MCF 10A (cell line): ENCODE measurements at regions not wholly inside any gene's neighbourhood (a gene's known extent, or its start where the extent isn't known, plus 50 kb on each side); places are given as distances from the start of the nearest gene placed in this dataset.

Experiments
- BruUV-seq: library from RNA; stranded (reverse); fragments of 400-500 nt; replicated peaks from 2 replicates; lab custom pipeline; 2021; lab: Mats Ljungman, UMichigan
- CTCF ChIA-PET: fragments of 300-600 bp; sonication (Branson Sonifier 250); formaldehyde crosslinking; extraction: SDS; loops from one replicate; lab custom pipeline; 2021; ENCODE audit warnings: antibody characterized with exemption, inconsistent platforms; lab: Yijun Ruan, JAX
- POLR2A ChIA-PET: fragments of 300-600, 350-650 bp; sonication (Branson Sonifier 250); formaldehyde crosslinking; extraction: SDS; loops from one replicate; lab custom pipeline; 2020; ENCODE audit warnings: antibody characterized with exemption, inconsistent platforms; lab: Yijun Ruan, JAX
- DNase-seq: peaks from one replicate; pipeline ENCODE4 v3.0.0-alpha.2; 2018; ENCODE audit not compliant: unreplicated experiment
- H3K27ac Mint-ChIP-seq: one replicate; pipeline ENCODE4 v1.8.0; 2022; ENCODE audit warnings: mild to moderate bottlenecking, low read depth, mixed read lengths; ENCODE audit not compliant: unreplicated experiment
- H3K27me3 Mint-ChIP-seq: one replicate; pipeline ENCODE4 v1.8.0; 2022; ENCODE audit warnings: mixed read lengths; ENCODE audit not compliant: insufficient read depth, unreplicated experiment
- H3K36me3 Mint-ChIP-seq: one replicate; pipeline ENCODE4 v1.8.0; 2022; ENCODE audit warnings: mild to moderate bottlenecking, moderate library complexity, mixed read lengths; ENCODE audit not compliant: insufficient read depth, unreplicated experiment
- H3K4me1 Mint-ChIP-seq: one replicate; pipeline ENCODE4 v1.8.0; 2022; ENCODE audit warnings: mixed read lengths; ENCODE audit not compliant: insufficient read depth, unreplicated experiment
- H3K4me3 Mint-ChIP-seq: one replicate; pipeline ENCODE4 v1.8.0; 2022; ENCODE audit warnings: mild to moderate bottlenecking, moderate library complexity, mixed read lengths; ENCODE audit not compliant: unreplicated experiment
- H3K9me3 Mint-ChIP-seq: one replicate; pipeline ENCODE4 v1.8.0; 2022; ENCODE audit warnings: mixed read lengths; ENCODE audit not compliant: unreplicated experiment
- intact Hi-C: fragments of 100-400 bp; cut with micrococcal nuclease; formaldehyde crosslinking; loops from 2 replicates; pipeline ENCODE4 v1.14.1; 2022
- TF ChIP-seq, protein P1 (sequence below): fragments of 200-600 bp; IDR thresholded peaks from one replicate; pipeline ENCODE4 v1.8.0; 2022; ENCODE audit warnings: antibody characterized with exemption, mild to moderate bottlenecking; ENCODE audit not compliant: unreplicated experiment

DNA sequence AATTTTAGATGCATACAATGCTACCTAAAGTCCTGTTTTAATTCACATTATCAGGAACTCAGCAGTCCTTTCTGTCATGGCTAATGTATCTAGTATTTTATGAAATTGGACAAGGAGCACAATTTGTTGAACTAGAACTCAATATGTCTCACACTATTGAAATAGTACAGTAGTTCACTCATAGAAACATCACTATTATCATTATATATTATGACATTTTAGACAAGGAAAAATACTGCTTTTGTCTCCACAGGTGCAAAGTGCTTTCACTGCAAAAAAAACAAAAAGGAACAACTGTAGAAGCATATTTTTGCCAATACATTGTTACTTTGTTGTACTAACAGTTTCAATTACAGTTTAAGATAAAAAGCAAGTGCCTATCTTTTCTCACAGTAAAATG lies 419.2 kb upstream of the CDH19 start:
- TF ChIP-seq, protein P1, sequence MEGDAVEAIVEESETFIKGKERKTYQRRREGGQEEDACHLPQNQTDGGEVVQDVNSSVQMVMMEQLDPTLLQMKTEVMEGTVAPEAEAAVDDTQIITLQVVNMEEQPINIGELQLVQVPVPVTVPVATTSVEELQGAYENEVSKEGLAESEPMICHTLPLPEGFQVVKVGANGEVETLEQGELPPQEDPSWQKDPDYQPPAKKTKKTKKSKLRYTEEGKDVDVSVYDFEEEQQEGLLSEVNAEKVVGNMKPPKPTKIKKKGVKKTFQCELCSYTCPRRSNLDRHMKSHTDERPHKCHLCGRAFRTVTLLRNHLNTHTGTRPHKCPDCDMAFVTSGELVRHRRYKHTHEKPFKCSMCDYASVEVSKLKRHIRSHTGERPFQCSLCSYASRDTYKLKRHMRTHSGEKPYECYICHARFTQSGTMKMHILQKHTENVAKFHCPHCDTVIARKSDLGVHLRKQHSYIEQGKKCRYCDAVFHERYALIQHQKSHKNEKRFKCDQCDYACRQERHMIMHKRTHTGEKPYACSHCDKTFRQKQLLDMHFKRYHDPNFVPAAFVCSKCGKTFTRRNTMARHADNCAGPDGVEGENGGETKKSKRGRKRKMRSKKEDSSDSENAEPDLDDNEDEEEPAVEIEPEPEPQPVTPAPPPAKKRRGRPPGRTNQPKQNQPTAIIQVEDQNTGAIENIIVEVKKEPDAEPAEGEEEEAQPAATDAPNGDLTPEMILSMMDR = no peak
- DNase-seq = no peak
- Mint-ChIP-seq H3K36me3 (no peaks in the 10 kb centered on the region), H3K27me3 (peaks cover 39% of the 10 kb centered on the region), H3K9me3 (no peaks in the 10 kb centered on the region), H3K4me1 (no peaks in the 10 kb centered on the region), H3K4me3 (no peak overlapping the region), H3K27ac (no peak overlapping the region)
- intact Hi-C loops = no loop called here
- no TSS peak for BruUV-seq
- POLR2A ChIA-PET = no interaction called here
- CTCF ChIA-PET = no interaction called here

DNA sequence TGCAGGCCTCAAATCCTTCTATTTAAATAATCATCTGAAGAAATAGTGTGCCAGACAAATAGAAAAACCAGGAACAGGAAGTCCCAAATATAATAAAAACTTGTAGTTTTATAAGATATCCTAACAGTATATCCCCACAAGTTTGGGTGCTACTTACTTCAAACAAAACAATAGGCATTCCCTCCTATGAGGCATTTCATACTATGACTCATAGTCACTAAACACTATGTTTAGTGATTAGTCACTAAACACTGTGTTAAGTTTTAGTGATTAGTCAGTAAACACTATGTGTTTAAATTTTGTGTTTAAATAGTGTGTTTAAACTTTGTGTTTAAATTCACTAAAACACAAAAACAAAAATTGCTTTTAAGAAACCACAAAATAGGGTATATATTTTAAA lies 407.0 kb upstream of the CDH19 start:
- no peaks in the 10 kb centered on the region for H3K4me1 Mint-ChIP-seq
- H3K27me3 Mint-ChIP-seq = peaks cover 25% of the 10 kb centered on the region
- no peak overlapping the region for H3K27ac Mint-ChIP-seq
- CTCF ChIA-PET = no interaction called here
- POLR2A ChIA-PET = no interaction called here
- no peak overlapping the region for H3K4me3 Mint-ChIP-seq
- H3K36me3 Mint-ChIP-seq = no peaks in the 10 kb centered on the region
- TF ChIP-seq, protein P1 = no peak
- peak; percentile 39 for DNase-seq
- H3K9me3 Mint-ChIP-seq = no peaks in the 10 kb centered on the region
- no TSS peak for BruUV-seq
- intact Hi-C loops = no loop called here

DNA sequence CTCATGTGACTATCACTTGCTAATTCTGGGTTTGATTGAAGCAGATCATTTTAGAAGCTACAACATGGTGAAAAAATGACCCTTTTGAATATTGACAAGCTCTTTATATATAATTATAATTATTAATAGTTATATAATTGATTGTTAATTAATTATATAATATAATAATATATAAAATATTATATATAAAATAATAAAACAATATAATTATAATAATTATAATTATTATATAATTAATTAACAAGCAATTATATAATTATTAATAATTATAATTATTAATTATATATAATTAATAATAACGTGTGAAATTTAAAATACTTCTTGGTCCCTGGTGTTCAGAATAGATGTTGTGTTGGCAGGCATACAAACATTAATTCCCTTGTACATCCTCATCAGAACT lies 404.1 kb upstream of the CDH19 start:
- H3K27me3 Mint-ChIP-seq = peaks cover 23% of the 10 kb centered on the region
- H3K9me3 Mint-ChIP-seq = no peaks in the 10 kb centered on the region
- POLR2A ChIA-PET = interaction anchor here (1.3 kb wide), 1 partner anchor 14 kb away, joined by 4 read pairs; no protein-coding TSS in a partner anchor
- H3K4me1 Mint-ChIP-seq = no peaks in the 10 kb centered on the region
- TF ChIP-seq, protein P1 = no peak
- intact Hi-C loops = no loop called here
- no peaks in the 10 kb centered on the region for H3K36me3 Mint-ChIP-seq
- no peak overlapping the region for H3K4me3 Mint-ChIP-seq
- no peak overlapping the region for H3K27ac Mint-ChIP-seq
- BruUV-seq = no TSS peak
- CTCF ChIA-PET = no interaction called here
- no peak for DNase-seq

DNA sequence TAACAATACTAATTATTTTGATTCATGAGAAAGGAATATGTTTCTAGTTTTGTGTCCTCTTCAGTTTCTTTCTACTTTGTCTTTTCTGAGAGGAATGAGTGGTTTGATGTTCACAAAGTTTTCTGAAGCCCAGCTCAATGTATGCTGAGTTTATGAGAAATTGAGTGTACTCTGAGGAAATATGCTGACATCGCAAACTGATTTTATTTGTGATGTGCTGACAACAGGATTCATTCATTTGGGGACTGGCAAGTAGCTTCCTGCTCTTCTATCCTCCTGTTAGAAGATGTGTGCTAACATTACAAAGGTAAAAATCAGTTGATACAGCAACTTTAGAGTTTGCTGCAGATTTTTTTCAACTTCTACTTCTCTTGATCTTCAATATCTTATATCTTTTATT lies 403.2 kb upstream of the CDH19 start:
- DNase-seq = no peak
- ChIA-PET POLR2A (interaction anchor here (1.3 kb wide), 1 partner anchor 13 kb away, joined by 4 read pairs; no protein-coding TSS in a partner anchor), CTCF (no interaction called here)
- BruUV-seq = no TSS peak
- no peaks in the 10 kb centered on the region for H3K9me3 Mint-ChIP-seq
- no peaks in the 10 kb centered on the region for H3K4me1 Mint-ChIP-seq
- H3K27ac Mint-ChIP-seq = no peak overlapping the region
- TF ChIP-seq, protein P1 = no peak
- H3K4me3 Mint-ChIP-seq = no peak overlapping the region
- H3K27me3 Mint-ChIP-seq = peaks cover 32% of the 10 kb centered on the region
- no peaks in the 10 kb centered on the region for H3K36me3 Mint-ChIP-seq
- intact Hi-C loops = no loop called here
